GM23338 (cell line): ENCODE measurements at regions not wholly inside any gene's neighbourhood (a gene's known extent, or its start where the extent isn't known, plus 50 kb on each side); places are given as distances from the start of the nearest gene placed in this dataset.

ENCODE experiments used
- CREB1 ChIP-seq: fragments of 250-450 bp; sonication (Bioruptor Pico); IDR thresholded peaks from 2 replicates; pipeline ENCODE4 v1.5.0; 2020; ENCODE audit warnings: low read depth, mild to moderate bottlenecking, moderate library complexity
- CTCF ChIP-seq, 2 experiments: fragments of 200-600 bp in 1 of 2; sonication (generic) in 1 of 2; conservative IDR thresholded peaks; 2 replicates each; pipeline versions ENCODE4 v1.5.1 to v1.6.1; 2016 to 2017; ENCODE audit warnings: antibody characterized with exemption in 2 of 2, low read depth in 2 of 2, mild to moderate bottlenecking in 2 of 2, moderate library complexity in 1 of 2
- ETS1 ChIP-seq: IDR thresholded peaks from 2 replicates; pipeline ENCODE4 v1.6.1; 2016; ENCODE audit warnings: antibody characterized with exemption
- EZH2 ChIP-seq: fragments of 200-600 bp; sonication (generic); IDR thresholded peaks from one replicate; pipeline ENCODE4 v1.8.0; 2017; ENCODE audit warnings: antibody characterized with exemption, mild to moderate bottlenecking, low read depth; ENCODE audit not compliant: unreplicated experiment
- EZH2phosphoT487 ChIP-seq: fragments of 200-600 bp; sonication (generic); IDR thresholded peaks from one replicate; pipeline ENCODE4 v1.8.1; 2018; ENCODE audit warnings: antibody characterized with exemption; ENCODE audit not compliant: unreplicated experiment
- POLR2AphosphoS5 ChIP-seq: IDR thresholded peaks from 2 replicates; pipeline ENCODE4 v1.6.1; 2016; ENCODE audit warnings: antibody characterized with exemption, low read depth
- REST ChIP-seq: IDR thresholded peaks from one replicate; pipeline ENCODE4 v1.6.1; 2018; ENCODE audit warnings: antibody characterized with exemption; ENCODE audit not compliant: unreplicated experiment
- ZNF331 ChIP-seq: fragments of 250-450 bp; sonication (Bioruptor Pico); IDR thresholded peaks from 2 replicates; pipeline ENCODE4 v1.5.0; 2020; ENCODE audit warnings: low read depth, mild to moderate bottlenecking, moderate library complexity
- ZNF462 ChIP-seq: fragments of 250-450 bp; sonication (Bioruptor Pico); IDR thresholded peaks from 2 replicates; pipeline ENCODE4 v1.5.0; 2020; ENCODE audit warnings: mild to moderate bottlenecking, moderate library complexity

GRCh38 chr6:140850438-140850837 is 1282.3 kb upstream of the GJE1 start:
- TF ChIP-seq EZH2phosphoT487 (no peak), EZH2 (no peak), POLR2AphosphoS5 (no peak), CTCF (conservative IDR thresholded peaks at IDR 0.05; ENCODE audit: low read depth in 2 of 2) (no peak), ZNF331 (CRISPR knock-in tag) (no peak), REST (no peak), ZNF462 (no peak), CREB1 (CRISPR knock-in tag) (no peak), ETS1 (no peak)
